ENCODE measurements at regions not wholly inside any gene's neighbourhood (a gene's known extent, or its start where the extent isn't known, plus 50 kb on each side); places are given as distances from the start of the nearest gene placed in this dataset.
"Not testable (repeated sequence)": the region's sequence is repeated elsewhere in the genome, so short reads cannot be mapped to it uniquely, and the experiment has no call there.

DNA sequence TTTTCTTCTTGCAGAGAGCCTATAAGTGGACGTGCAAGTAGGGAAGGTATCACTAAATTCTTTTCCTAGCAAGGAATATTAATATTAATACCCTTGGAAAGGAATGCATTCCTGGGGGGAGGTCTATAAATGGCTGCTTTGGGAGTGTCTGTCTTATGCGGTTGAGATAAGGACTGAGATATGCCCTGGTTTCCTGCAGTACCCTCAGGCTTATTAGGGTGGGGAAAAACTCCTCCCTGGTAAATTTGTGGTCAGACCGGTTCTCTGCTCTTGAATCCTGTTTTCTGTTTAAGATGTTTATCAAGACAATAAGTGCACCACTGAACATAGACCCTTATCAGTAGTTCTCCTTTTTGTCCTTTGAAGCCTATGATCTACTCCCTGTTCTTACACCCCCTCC is 155.2 kb downstream of the COPS8 start:
- H3K27me3 Mint-ChIP-seq = peaks cover 20% of the 10 kb centered on the region
- CTCF ChIA-PET; ATAC-seq; H3K27ac Mint-ChIP-seq; H3K4me3 Mint-ChIP-seq; H3K36me3 Mint-ChIP-seq (ENCODE audit: low read depth); H3K4me1 Mint-ChIP-seq; intact Hi-C loops (cut with DNase I, micrococcal nuclease); POLR2A ChIA-PET; H3K9me3 Mint-ChIP-seq (ENCODE audit: low read depth); DNase-seq: not testable (repeated sequence)

DNA sequence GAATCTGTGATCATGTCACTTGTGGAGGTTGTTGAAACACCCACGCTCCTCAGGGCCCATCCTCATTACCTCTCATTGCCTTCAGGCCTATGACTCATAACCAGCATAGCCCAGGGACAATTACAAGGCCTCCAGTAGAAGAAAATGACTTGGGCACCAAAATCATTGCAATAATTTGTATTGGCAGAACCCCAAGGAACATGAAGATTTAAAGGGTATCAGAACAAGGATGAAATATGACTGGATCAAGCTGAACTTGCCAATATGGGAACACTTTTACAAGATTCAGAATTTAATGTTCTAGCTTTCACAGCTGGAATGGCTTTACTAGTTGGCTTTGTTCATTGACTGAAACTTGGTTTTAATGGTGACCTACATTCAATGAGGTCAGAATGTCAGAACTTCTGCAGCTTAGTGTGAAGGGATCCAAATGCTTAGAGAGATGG is 156.4 kb downstream of the COPS8 start:
- no peak for ATAC-seq
- peaks cover 3% of the 10 kb centered on the region for H3K36me3 Mint-ChIP-seq (ENCODE audit: low read depth)
- peaks cover 9% of the 10 kb centered on the region for H3K9me3 Mint-ChIP-seq (ENCODE audit: low read depth)
- peaks cover 15% of the 10 kb centered on the region for H3K27me3 Mint-ChIP-seq
- ChIA-PET POLR2A (interaction anchor here (0.5 kb wide), 1 partner anchor 677 kb away, joined by 5 read pairs; no protein-coding TSS in a partner anchor), CTCF (no interaction called here)
- no peak for DNase-seq
- H3K27ac Mint-ChIP-seq = no peak overlapping the region
- H3K4me1 Mint-ChIP-seq = no peaks in the 10 kb centered on the region
- intact Hi-C loops (cut with DNase I, micrococcal nuclease) = no loop called here
- no peak overlapping the region for H3K4me3 Mint-ChIP-seq

DNA sequence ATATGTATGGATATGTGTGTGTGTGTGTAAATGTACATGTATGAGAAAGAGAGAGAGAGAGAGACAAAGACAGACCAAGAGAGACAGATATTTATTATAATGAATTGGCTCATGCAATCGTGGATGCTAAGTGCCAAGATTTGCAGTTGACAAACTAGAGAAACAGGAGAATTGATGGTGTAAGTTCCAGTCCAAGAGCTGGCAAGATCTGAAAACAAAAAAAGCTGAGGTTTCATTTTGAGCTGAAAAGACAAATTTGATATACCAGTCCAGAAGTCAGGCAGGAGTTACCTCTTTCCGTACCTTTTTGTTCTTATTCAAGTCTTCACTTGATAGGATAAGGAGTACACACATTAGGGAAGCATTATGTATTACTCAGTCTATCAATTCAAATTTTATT is 157.8 kb downstream of the COPS8 start:
- no peak overlapping the region for H3K4me3 Mint-ChIP-seq
- peaks cover 3% of the 10 kb centered on the region for H3K36me3 Mint-ChIP-seq (ENCODE audit: low read depth)
- no peaks in the 10 kb centered on the region for H3K4me1 Mint-ChIP-seq
- ChIA-PET CTCF (no interaction called here), POLR2A (no interaction called here)
- H3K27ac Mint-ChIP-seq = no peak overlapping the region
- H3K9me3 Mint-ChIP-seq (ENCODE audit: low read depth) = peaks cover 9% of the 10 kb centered on the region
- H3K27me3 Mint-ChIP-seq = peaks cover 14% of the 10 kb centered on the region
- no peak for DNase-seq
- intact Hi-C loops (cut with DNase I, micrococcal nuclease) = no loop called here
- ATAC-seq = no peak

DNA sequence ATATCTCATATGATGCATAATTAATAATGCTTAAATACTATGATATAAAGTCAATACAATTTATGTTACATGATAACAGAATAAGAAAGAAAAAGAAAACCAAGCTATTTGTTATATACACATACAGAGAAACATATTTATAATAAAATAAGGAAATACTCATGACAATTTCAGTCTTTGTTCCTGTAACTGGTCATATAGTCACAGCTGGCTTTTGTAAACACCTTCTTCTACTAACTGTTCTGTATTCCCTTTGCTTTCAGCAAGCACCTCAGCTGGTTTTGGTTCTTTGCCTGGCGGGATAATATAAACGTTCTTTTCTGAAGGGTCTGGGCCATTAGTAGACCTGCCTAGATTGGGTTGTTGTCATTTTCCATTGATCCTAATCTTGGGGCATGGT is 158.5 kb downstream of the COPS8 start:
- peaks cover 12% of the 10 kb centered on the region for H3K27me3 Mint-ChIP-seq
- peaks cover 9% of the 10 kb centered on the region for H3K9me3 Mint-ChIP-seq (ENCODE audit: low read depth)
- intact Hi-C loops (cut with DNase I, micrococcal nuclease) = no loop called here
- H3K4me3 Mint-ChIP-seq = no peak overlapping the region
- peaks cover 3% of the 10 kb centered on the region for H3K36me3 Mint-ChIP-seq (ENCODE audit: low read depth)
- no peak for DNase-seq
- no peaks in the 10 kb centered on the region for H3K4me1 Mint-ChIP-seq
- ChIA-PET CTCF (no interaction called here), POLR2A (no interaction called here)
- H3K27ac Mint-ChIP-seq = no peak overlapping the region
- ATAC-seq = no peak

DNA sequence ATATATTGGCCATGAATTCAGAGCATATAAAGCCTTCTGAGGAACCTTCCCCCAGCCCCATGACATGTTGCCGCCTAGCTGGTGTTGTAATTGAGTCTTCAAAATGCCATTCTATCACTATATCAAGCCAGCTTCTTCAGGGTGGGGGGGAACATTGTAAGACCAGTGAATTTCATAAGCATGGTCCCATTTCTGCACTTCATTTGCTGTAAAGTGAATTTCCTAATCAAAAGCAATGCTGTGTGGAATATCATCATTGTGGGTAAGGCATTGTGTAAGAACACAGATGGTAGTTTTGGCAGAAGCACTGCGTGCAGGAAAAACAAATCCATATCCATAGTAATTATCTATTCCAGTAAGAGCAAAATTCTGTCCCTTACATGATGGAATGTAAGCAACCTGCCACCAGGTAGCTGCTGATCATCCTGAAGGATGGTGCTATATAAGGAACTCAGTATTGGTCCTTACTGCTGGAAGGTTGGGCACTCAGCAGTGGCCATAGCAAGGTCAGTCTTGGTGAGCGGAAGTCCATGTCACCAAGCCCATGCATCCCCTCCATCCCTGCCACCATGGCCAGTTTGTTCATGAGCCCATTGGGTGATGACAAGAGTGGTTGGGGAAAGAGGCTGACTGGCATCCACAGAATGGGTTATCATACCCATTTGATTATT is 159.4 kb downstream of the COPS8 start:
- no peak for DNase-seq
- Mint-ChIP-seq H3K9me3 (ENCODE audit: low read depth) (peaks cover 9% of the 10 kb centered on the region), H3K36me3 (ENCODE audit: low read depth) (peaks cover 3% of the 10 kb centered on the region), H3K27ac (no peak overlapping the region), H3K4me1 (no peaks in the 10 kb centered on the region), H3K4me3 (no peak overlapping the region), H3K27me3 (peaks cover 15% of the 10 kb centered on the region)
- no peak for ATAC-seq
- intact Hi-C loops (cut with DNase I, micrococcal nuclease) = no loop called here
- CTCF ChIA-PET = no interaction called here
- POLR2A ChIA-PET = no interaction called here

DNA sequence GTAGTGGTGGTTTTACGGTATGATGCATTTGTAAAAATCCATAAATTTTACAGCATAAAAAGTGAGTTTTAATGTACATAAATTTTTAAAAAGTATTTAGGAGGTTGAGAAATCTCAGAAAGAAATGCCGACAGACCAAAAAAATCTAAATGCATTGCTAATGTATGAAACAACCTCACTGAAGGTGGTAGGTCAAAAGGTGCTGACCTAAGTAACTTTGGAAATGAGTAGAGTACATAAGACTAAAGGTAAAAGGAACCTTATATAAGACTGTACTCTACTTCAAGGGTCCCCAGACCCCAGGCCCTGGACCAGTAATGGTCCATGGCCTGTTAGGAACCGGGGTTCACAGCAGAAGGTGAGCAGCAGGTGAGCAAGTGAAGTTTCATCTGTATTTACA is 163.4 kb downstream of the COL6A3 start:
- Mint-ChIP-seq H3K27me3 (peaks cover 16% of the 10 kb centered on the region), H3K4me3 (no peak overlapping the region), H3K27ac (no peak overlapping the region), H3K4me1 (no peaks in the 10 kb centered on the region), H3K36me3 (ENCODE audit: low read depth) (no peaks in the 10 kb centered on the region), H3K9me3 (ENCODE audit: low read depth) (no peaks in the 10 kb centered on the region)
- intact Hi-C loops (cut with DNase I, micrococcal nuclease) = no loop called here
- ChIA-PET CTCF (no interaction called here), POLR2A (no interaction called here)
- ATAC-seq (no peak), DNase-seq (no peak)

DNA sequence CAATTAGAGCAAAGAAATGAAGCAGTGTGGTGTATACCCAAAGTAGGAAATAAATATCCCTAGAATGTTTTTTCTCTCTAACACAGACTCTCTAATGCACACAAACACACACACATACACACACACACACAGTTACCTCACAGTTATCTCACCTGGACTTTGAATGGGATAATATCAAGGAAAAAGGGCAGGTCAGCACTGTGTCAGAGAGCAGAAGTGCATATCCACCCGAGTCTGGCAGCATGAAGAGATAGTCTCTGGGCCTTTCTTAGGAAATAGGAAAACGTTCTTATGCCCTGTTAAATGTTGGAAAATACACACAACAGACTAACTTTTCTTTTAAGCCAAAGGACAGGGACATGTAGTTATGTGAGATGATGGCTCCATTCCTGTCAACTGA is 162.0 kb downstream of the COL6A3 start:
- Mint-ChIP-seq H3K36me3 (ENCODE audit: low read depth) (no peaks in the 10 kb centered on the region), H3K27me3 (peaks cover 14% of the 10 kb centered on the region), H3K4me1 (no peaks in the 10 kb centered on the region), H3K27ac (no peak overlapping the region), H3K9me3 (ENCODE audit: low read depth) (no peaks in the 10 kb centered on the region), H3K4me3 (no peak overlapping the region)
- POLR2A ChIA-PET = no interaction called here
- intact Hi-C loops (cut with DNase I, micrococcal nuclease) = no loop called here
- DNase-seq = no peak
- ATAC-seq = no peak
- CTCF ChIA-PET = no interaction called here

DNA sequence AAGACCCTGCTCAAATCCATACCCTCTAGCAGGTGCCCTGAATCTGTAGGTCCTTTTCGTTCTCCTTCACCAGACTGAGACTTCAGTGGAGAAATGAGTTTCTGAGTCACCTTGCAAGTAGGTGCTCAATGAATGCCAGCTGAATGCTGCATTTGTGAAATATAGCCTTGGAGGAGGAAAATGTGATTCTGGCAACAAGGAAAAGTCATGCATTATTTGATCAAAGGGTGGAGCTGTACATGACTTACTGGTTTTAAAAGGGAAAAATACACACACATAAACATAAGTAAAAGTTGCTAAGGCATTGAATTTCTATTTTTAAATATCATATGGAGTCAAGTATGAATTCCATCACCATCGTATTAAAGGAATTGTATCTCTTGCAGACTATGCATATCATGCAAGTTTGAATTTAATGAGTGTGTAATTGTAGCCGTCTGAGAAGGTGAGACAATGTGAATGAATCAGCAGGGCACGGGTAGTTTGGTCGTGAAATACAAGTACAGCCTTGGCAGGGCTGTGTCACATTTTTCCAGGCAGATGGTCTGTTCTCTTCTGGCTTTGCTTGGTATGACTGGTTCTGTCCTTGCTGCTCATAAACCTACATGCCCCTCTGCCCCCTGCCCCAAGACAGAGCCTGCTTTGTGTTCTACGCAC is 160.8 kb downstream of the COL6A3 start:
- CTCF ChIA-PET = interaction anchor here (0.7 to 1.1 kb wide), 2 partner anchors 259 to 1587 kb away, joined by 3 to 4 read pairs; no protein-coding TSS in a partner anchor
- no peak overlapping the region for H3K27ac Mint-ChIP-seq

DNA sequence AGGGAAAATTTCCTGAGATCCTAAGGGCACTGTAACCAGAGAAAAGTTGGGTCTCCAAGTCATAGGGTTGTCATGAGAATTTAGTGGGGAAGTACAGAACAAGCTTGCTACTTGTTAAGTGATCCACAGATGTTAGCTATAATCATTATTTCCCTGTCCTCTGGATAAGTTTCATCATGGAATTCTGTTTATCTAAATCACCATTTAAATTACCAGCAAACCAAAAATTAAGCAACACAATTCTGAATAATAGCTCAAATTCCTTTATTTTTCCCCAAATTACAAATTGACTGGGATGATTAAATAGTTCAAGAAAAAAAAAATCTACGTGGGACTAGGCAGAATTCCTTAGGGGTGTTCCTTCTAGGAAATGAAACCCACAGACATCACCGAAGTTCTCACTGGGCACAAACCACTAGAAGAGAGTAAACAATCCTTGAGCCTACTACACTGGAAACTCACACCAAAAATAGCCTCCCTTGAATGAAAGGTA is 159.5 kb downstream of the COL6A3 start:
- intact Hi-C loops (cut with DNase I, micrococcal nuclease) = no loop called here
- Mint-ChIP-seq H3K36me3 (ENCODE audit: low read depth) (no peaks in the 10 kb centered on the region), H3K9me3 (ENCODE audit: low read depth) (no peaks in the 10 kb centered on the region), H3K27ac (no peak overlapping the region), H3K27me3 (peaks cover 12% of the 10 kb centered on the region), H3K4me3 (no peak overlapping the region), H3K4me1 (peaks cover 4% of the 10 kb centered on the region)
- ChIA-PET POLR2A (no interaction called here), CTCF (interaction anchor here (1.1 kb wide), 1 partner anchor 258 kb away, joined by 3 read pairs; no protein-coding TSS in a partner anchor)
- ATAC-seq = no peak
- no peak for DNase-seq

More for the DNA sequence above, 160.8 kb downstream of the COL6A3 start:
- intact Hi-C loops (cut with DNase I, micrococcal nuclease) = no loop called here
- DNase-seq (no peak), ATAC-seq (no peak)
- Mint-ChIP-seq H3K9me3 (ENCODE audit: low read depth) (no peaks in the 10 kb centered on the region), H3K4me3 (no peak overlapping the region), H3K4me1 (peaks cover 3% of the 10 kb centered on the region), H3K27me3 (peaks cover 14% of the 10 kb centered on the region), H3K36me3 (ENCODE audit: low read depth) (no peaks in the 10 kb centered on the region)
- POLR2A ChIA-PET = no interaction called here

DNA sequence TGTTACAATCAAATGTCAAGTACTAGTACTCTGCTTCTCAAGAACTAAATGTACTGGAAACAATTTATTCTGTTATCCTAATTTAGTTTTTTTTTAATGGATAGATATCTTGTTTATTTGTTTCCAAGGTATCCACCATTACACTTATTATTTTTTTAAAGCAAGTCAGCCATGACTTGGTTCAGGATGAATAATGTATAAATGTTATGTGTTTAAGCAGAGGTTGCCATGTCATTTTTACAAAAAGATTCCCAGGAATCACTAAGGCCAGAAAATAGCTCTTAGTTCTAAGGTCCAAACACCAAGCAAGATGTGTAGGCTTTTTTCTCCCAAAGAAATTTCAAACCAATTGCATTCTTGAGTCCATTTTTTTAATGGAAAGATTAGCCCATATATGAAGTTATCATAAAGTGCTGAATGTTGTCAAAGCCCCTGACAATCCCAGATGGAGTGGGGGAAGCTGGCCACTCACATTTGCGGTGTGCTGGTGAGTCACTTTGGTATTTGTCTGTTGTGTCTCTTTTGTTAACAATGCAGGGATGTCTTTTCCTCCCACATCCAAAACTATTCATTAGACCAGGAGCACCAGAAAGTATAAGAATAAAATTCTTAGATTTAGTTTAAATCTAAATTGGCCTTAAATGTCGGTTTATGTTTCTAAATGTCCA is 158.9 kb downstream of the COL6A3 start:
- intact Hi-C loops (cut with DNase I, micrococcal nuclease) = no loop called here
- H3K4me3 Mint-ChIP-seq = no peak overlapping the region

DNA sequence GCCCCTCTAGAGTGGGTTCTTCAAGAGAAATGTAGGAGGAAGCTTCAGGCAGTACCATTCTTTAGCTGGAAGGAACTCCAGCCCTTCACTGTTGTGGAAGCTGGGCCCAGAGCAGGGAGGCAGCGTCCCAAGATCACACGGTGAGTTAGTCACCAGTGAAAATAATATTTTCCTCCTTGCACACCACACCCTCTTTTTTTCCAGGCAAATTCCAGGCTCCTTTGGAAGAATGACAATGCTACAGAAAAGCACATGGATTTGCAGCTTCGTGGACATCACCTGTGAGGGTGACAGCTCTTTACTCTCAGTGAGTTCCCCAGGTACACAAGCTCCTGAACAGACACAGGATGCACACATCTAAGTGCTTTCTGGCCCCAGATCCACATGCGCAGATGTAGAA is 157.1 kb downstream of the COL6A3 start:
- no peak for ATAC-seq
- no peaks in the 10 kb centered on the region for H3K9me3 Mint-ChIP-seq (ENCODE audit: low read depth)
- H3K36me3 Mint-ChIP-seq (ENCODE audit: low read depth) = no peaks in the 10 kb centered on the region
- H3K27ac Mint-ChIP-seq = no peak overlapping the region
- no peak for DNase-seq
- peaks cover 9% of the 10 kb centered on the region for H3K27me3 Mint-ChIP-seq
- intact Hi-C loops (cut with DNase I, micrococcal nuclease) = no loop called here
- H3K4me1 Mint-ChIP-seq = peaks cover 4% of the 10 kb centered on the region
- ChIA-PET POLR2A (interaction anchor here (1.0 kb wide), 1 partner anchor 136 kb away, joined by 4 read pairs; no protein-coding TSS in a partner anchor), CTCF (no interaction called here)
- no peak overlapping the region for H3K4me3 Mint-ChIP-seq

More for the DNA sequence above, 158.9 kb downstream of the COL6A3 start:
- DNase-seq (no peak), ATAC-seq (no peak)
- POLR2A ChIA-PET = no interaction called here
- Mint-ChIP-seq H3K9me3 (ENCODE audit: low read depth) (no peaks in the 10 kb centered on the region), H3K4me1 (peaks cover 4% of the 10 kb centered on the region), H3K27ac (no peak overlapping the region), H3K36me3 (ENCODE audit: low read depth) (no peaks in the 10 kb centered on the region), H3K27me3 (peaks cover 10% of the 10 kb centered on the region)
- CTCF ChIA-PET = no interaction called here
